NB4 (cell line): ENCODE measurements at regions not wholly inside any gene's neighbourhood (a gene's known extent, or its start where the extent isn't known, plus 50 kb on each side); places are given as distances from the start of the nearest gene placed in this dataset.

Experiments used
- DNase-seq: peaks from one replicate; pipeline ENCODE4 v3.0.0; 2010; ENCODE audit warnings: low read depth
- H3K4me3 ChIP-seq: one replicate; pipeline ENCODE4 v1.5.1; 2011; ENCODE audit warnings: mild to moderate bottlenecking, low read depth, low read length, moderate library complexity
- MYC ChIP-seq: IDR thresholded peaks from 2 replicates; pipeline ENCODE4 v1.6.1; 2011; ENCODE audit warnings: low read depth, low read length
- POLR2A ChIP-seq: IDR thresholded peaks from 2 replicates; pipeline ENCODE4 v1.6.1; 2011; ENCODE audit warnings: mild to moderate bottlenecking; ENCODE audit not compliant: insufficient read length; ENCODE audit errors: extremely low read depth
- TF ChIP-seq, protein P1 (sequence below): IDR thresholded peaks from 2 replicates; pipeline ENCODE4 v1.6.1; 2011; ENCODE audit warnings: low read depth, low read length
- TF ChIP-seq, protein P2 (sequence below): IDR thresholded peaks from one replicate; pipeline ENCODE4 v1.5.1; 2012; ENCODE audit warnings: low read depth, low read length

DNA sequence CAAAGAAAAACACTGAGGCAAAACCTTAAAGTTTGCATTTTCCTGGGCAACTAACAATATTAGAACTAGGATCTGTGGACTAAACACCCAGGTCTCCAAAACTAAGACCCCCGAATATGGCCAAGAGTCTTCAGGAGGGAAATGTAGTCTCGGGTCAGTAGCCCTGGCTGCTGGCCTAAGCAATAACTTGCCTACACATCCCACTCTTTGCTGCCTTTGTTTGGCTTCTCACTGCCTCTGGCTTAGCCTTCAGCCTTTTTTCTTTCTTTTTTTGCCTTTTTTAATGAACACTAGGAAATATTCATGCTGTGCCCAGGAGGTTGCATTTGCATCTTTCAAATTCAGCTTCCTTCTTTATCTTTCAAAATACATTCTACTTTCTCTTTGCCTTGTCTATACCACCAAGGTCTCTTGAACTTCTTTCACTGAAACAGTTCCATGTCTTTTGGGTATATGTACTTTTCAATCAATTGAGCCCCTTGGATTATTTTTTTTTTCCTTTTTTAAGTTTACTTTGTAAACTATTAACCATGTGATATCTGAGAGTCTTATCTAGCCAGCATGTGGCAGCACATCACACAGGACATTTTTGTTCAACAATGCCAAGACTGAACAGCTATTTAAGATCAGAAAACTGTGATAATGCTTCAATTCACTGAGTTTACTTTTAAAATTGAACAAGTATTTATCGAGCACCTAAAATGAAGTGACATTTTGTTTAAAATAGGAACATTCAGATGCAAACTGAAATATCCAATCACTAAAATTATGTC, 165.0 kb upstream of the TRPC6 start:
- no peak for DNase-seq
- TF ChIP-seq, protein P1, sequence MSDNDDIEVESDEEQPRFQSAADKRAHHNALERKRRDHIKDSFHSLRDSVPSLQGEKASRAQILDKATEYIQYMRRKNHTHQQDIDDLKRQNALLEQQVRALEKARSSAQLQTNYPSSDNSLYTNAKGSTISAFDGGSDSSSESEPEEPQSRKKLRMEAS = no peak
- TF ChIP-seq, protein P2, sequence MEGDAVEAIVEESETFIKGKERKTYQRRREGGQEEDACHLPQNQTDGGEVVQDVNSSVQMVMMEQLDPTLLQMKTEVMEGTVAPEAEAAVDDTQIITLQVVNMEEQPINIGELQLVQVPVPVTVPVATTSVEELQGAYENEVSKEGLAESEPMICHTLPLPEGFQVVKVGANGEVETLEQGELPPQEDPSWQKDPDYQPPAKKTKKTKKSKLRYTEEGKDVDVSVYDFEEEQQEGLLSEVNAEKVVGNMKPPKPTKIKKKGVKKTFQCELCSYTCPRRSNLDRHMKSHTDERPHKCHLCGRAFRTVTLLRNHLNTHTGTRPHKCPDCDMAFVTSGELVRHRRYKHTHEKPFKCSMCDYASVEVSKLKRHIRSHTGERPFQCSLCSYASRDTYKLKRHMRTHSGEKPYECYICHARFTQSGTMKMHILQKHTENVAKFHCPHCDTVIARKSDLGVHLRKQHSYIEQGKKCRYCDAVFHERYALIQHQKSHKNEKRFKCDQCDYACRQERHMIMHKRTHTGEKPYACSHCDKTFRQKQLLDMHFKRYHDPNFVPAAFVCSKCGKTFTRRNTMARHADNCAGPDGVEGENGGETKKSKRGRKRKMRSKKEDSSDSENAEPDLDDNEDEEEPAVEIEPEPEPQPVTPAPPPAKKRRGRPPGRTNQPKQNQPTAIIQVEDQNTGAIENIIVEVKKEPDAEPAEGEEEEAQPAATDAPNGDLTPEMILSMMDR = no peak
- TF ChIP-seq MYC (no peak), POLR2A (no peak)
- H3K4me3 ChIP-seq = no peak overlapping the region

DNA sequence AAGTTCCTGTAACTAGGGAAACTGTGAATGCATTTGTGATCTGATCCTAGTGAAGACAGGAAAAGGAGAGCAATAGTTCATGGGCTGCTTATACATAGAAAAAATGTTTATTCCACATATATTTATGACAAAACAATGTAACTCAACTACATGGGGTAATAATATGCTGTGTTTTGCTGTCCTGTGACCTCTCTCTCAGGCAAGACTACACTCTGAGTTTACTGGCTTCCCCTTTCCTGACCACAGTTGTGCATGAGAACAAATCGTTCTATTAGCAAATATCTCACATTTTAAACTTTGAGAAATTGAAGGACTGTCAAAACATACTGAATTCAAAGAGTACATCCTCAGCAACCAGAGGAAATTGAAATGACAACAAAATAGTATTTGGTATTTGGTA, 161.9 kb upstream of the TRPC6 start:
- H3K4me3 ChIP-seq = no peak overlapping the region
- no peak for TF ChIP-seq POLR2A
- TF ChIP-seq, protein P1 = no peak
- TF ChIP-seq MYC = no peak
- no peak for DNase-seq

DNA sequence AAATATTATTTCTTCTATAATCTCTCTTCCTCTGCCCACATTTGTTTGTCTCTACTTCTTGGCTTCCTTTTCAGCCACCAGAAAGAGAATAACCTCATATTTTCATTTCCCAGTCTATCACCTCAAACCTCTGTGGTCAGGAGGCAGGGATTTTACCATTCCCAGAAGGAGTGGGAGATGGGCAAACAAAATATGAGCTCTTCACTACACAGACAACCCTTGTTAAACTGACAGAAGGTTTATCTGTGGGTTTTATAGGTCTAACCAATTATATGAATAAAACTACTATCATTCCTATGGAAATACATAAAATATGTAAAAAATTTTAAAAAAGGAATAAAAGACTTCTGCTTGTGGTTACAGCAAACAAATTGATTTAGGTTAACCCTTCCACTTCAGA, 160.0 kb upstream of the TRPC6 start:
- no peak for DNase-seq
- no peak overlapping the region for H3K4me3 ChIP-seq
- TF ChIP-seq, protein P1 = no peak
- TF ChIP-seq, protein P2 = no peak
- TF ChIP-seq MYC (no peak), POLR2A (no peak)

DNA sequence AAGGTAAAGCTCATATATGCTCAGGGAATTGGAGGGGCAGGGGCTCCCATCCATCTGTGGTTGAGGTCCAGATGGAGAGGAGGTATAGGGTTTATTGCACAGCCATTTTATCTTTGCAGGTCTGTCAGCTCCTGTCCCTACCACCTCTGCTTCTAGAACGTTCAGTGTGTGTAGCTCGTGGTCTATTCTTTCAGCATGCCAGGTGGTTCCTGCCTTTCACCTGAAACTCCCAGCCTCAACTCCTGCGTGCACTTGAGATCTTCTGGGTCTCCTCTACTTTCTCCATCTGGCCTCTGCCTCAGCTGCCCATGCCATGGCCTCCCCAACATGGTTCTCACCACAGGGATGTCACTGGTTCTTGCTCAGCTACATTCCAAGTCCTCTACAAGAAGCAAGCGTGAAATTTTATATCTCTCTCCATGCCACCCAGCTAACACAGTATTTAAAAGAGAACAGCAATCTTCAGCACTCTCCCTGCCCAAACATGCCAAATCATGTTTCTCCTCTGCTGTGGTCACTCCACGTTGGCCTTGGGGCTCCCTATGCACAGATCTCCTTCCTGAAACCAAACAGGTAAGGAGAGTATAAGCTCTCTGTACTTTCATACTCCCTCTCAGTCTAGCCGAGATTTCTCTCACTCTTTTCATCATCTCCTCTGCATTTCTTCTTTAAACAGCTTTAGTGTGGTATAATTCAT, 157.8 kb upstream of the TRPC6 start:
- TF ChIP-seq POLR2A (no peak), MYC (no peak)
- TF ChIP-seq, protein P1 = no peak
- TF ChIP-seq, protein P2 = no peak
- no peak for DNase-seq
- H3K4me3 ChIP-seq = no peak overlapping the region

DNA sequence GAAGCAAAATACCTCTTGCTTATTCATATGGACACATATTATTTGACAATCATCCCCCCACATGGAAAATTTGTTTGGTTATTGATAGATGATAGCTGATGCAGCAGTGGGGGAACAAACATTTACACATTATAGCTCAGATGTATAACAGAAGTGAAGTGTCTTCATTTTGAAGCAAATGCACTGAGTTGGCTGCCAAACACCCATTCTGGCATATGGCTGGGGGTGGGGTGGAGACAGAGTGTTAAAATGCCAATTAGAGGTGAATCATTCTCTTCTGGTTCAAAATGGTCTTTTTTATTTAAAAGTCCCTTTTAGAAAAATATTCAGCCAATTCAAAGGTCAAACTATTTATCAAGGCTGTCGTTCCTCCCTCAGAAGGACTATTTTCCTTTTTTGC, 157.3 kb upstream of the TRPC6 start:
- DNase-seq = no peak
- no peak overlapping the region for H3K4me3 ChIP-seq
- TF ChIP-seq, protein P1 = no peak
- TF ChIP-seq MYC (no peak), POLR2A (no peak)
- TF ChIP-seq, protein P2 = no peak

DNA sequence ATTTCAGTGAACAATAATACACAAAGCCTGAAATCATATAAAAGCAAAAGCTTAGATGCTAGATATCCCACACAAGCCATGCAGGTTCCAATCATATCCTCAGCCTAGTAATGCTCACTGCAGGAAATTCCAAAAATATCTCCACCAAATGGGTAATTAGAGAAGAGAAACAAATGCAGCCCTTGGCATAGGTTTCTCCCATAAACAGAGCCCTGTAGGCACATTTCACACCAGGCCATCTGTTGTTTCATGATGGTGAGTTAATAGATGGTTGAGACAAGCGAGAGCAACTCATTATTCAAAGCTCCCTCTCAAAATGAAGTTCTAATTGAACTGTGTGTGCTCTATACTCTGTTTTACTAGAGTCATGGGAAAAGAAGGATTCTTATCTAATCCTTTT, 154.6 kb upstream of the TRPC6 start:
- no peak for DNase-seq
- TF ChIP-seq, protein P2 = no peak
- TF ChIP-seq POLR2A (no peak), MYC (no peak)
- TF ChIP-seq, protein P1 = no peak
- no peak overlapping the region for H3K4me3 ChIP-seq
